Fibroblast of villous mesenchyme (primary cell): ENCODE measurements at regions not wholly inside any gene's neighbourhood (a gene's known extent, or its start where the extent isn't known, plus 50 kb on each side); places are given as distances from the start of the nearest gene placed in this dataset.

Experiments used
- DNase-seq: peaks from one replicate; pipeline ENCODE4 v3.0.0-alpha.2; 2010; ENCODE audit warnings: low read depth
- H3K4me3 ChIP-seq: 2 replicates; pipeline ENCODE4 v1.5.1; 2011; ENCODE audit warnings: low read depth, mild to moderate bottlenecking, low read length
- TF ChIP-seq, protein P1 (sequence below): IDR thresholded peaks from 2 replicates; pipeline ENCODE4 v1.5.1; 2012; ENCODE audit warnings: low read depth, mild to moderate bottlenecking, low read length; ENCODE audit not compliant: insufficient read depth

DNA sequence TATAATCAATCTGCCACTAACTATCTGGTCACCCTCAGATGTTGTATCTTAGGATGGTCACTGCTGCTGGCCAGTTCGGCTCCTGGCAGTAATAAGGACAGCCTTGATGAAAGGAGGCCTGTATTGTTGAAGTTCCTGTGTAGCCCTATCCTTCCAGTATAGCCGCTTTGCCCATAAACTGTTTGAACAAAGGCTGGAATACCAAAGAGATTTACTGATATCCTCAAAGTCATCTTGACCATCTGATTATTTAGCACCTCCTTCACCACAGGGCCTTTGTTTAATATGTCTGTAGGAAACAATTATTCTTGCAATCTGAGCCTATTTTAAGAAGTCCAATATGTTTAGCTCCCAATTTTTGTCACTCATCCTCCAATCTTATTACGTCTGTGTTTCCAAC is 77.7 kb downstream of the HYCC1 start:
- DNase-seq: no peak
- no peak overlapping the region for H3K4me3 ChIP-seq
- TF ChIP-seq, protein P1, sequence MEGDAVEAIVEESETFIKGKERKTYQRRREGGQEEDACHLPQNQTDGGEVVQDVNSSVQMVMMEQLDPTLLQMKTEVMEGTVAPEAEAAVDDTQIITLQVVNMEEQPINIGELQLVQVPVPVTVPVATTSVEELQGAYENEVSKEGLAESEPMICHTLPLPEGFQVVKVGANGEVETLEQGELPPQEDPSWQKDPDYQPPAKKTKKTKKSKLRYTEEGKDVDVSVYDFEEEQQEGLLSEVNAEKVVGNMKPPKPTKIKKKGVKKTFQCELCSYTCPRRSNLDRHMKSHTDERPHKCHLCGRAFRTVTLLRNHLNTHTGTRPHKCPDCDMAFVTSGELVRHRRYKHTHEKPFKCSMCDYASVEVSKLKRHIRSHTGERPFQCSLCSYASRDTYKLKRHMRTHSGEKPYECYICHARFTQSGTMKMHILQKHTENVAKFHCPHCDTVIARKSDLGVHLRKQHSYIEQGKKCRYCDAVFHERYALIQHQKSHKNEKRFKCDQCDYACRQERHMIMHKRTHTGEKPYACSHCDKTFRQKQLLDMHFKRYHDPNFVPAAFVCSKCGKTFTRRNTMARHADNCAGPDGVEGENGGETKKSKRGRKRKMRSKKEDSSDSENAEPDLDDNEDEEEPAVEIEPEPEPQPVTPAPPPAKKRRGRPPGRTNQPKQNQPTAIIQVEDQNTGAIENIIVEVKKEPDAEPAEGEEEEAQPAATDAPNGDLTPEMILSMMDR: no peak

DNA sequence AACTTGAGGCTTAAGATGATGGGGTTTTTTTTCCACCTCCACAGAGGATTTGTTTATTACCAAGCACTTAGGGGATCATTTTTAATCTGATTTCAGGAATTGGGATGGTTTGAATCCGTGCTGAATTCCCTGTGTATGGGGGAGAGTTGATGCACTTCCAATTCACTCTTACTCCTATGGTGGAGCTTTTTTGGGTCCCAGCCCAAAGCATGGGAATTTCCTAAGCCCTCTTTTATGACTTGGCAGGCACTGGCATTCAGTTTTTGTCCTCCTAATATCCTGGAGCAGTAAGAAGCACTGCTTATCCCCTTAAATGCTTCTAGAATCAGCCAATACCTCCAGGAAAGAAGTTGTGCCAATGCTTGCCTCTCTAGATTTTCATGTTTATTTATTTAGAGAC is 78.7 kb downstream of the HYCC1 start:
- TF ChIP-seq, protein P1: no peak
- no peak overlapping the region for H3K4me3 ChIP-seq
- DNase-seq: peak; percentile 59

DNA sequence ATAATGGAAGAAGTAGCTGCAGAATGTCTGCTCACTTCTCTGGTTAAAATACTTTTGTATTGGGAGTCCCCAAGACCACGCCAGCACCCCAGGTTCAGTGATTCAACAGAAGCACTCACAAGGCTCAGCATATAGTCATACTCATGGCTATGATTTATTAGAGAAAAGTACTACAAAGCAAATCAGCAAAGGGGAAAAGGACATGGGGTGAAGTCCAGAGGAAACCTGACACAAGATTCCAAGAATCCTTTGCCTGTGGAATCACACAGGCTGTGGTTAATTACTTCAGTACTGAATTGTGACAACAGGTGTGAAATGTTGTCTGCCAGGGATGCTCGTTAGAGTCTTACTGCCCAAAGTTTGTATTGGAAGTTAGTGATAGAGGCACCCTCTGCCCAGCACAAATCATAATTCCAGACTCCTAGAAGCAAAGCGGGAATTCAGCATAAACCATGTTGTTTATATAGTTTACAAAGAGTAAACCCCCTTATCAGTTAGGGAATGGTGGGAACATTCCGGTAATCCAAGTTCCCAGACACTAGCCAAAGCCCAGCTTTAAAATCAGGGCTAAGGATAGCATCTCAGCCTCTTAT is 79.4 kb downstream of the HYCC1 start:
- DNase-seq: peak; percentile 84
- H3K4me3 ChIP-seq: no peak overlapping the region
- TF ChIP-seq, protein P1: no peak

DNA sequence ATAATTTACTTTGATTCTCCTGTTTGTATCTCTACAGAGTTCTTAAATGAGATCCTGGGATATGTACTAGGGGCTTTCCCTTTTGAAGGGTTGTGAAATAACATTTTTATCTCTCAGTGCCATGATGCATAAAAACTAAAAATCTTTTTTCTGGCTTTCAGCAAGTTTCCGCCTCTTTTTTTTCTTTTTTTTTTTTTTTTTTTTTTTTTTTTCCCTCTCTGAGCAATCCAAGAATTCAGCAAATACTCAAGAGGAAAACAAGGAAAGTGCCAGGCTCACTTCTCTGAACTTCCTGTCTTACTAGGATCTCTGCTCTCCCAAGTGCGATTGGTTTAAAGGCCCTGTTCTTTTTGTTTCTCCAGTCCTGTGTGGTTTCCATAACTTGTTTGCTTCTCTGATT is 79.9 kb downstream of the HYCC1 start:
- TF ChIP-seq, protein P1: no peak
- no peak overlapping the region for H3K4me3 ChIP-seq
- peak; percentile 37 for DNase-seq

DNA sequence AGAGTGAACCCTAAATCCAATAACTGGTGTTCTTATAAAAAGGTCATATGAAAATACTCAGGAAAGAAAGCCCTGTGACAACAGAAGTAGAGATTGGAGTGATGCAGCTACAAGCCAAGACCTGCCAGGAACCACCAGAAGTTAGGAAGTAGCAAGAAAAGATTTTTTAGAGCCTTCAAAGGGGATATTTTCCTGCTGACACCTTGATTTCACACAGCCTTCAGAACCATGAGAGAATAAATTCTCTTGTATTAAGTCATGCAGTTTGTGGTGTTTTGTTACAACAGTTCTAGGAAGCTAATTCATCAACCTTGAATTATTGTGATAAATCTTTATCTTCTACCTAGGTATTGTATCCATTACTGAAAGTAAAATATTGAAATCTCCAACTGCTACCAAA is 81.0 kb downstream of the HYCC1 start:
- no peak overlapping the region for H3K4me3 ChIP-seq
- TF ChIP-seq, protein P1: no peak
- DNase-seq: no peak

DNA sequence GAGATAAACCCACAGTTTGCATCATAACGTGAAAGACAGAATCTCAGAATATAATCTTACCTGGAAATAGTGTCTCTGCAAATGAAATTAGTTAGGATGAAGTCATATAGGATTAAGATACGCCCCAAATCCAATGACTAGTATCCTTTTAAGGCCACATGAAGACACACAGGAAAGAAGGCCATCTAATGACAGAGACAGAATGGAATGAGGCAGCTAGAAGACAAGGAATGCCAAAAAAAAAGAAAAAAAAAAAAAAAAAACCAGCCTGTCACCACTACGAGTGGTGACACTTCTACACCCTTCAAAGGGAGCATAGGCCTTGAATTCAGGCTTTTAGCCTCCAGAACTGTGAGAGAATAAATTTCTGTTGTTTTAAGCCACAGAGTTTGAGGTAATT is 82.9 kb downstream of the HYCC1 start:
- no peak for DNase-seq
- H3K4me3 ChIP-seq: no peak overlapping the region
- TF ChIP-seq, protein P1: no peak

DNA sequence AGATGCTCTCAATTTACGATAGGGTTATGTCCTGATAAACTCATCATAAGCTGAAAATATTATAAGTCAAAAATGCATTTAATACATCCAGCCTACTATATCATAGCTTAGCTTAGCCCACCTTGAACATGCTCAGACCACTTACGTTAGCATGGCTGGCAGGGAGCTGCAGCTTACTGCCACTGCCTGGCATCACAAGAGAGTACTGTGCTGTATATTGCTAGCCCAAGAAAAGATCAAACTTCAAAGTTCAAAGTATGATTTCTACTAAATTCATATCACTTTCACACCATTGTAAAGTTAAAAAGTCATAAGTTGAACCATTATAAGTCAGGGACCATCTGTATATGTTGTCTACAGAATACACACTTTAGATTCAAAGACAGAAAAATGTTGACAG is 91.6 kb downstream of the HYCC1 start:
- TF ChIP-seq, protein P1: no peak
- no peak for DNase-seq
- H3K4me3 ChIP-seq: no peak overlapping the region
